ENCODE measurements at regions not wholly inside any gene's neighbourhood (a gene's known extent, or its start where the extent isn't known, plus 50 kb on each side); places are given as distances from the start of the nearest gene placed in this dataset.

DNA sequence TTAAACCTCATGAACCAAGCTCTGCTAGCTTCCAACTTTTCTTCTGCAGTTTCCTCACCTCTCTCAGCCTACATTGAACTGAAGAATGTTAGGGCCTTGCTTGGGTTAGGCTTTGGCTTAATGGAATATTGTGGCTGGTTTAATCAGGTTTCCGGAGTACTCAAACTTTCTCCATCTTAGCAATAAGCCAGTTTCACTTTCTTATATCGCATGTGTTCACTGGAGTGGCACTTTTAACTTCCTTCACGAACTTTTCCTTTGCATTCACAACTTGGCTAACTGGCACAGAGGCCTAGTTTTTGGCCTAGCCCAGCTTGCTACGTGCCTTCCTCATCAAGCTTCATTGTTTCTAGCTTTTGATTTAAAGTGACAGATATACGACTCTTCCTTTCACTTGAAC, 81.0 kb upstream of the MAST4 start:
- ATAC-seq (no peak), DNase-seq (no peak)
- intact Hi-C loops (cut with DNase I), result no loop called here

DNA sequence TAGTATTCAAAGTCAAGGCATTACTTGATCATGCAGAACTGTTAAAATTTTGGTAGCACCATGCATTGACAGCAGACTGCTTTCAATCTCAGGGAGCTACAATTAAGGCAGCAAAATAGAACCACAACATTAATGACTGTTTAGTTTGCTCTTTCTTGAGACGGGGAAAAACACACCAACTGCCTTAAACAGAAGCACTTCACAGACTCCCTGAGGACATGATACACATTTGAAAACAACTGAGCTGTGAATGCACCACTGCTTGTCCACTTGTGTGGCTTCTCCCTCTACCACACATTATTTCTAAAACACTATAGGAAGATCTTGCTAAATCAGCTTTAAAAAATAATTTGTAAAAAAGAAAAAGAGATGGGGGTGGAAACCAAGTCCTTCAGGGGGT, 79.6 kb upstream of the MAST4 start:
- intact Hi-C loops (cut with DNase I), result no loop called here
- DNase-seq (no peak), ATAC-seq (no peak)

DNA sequence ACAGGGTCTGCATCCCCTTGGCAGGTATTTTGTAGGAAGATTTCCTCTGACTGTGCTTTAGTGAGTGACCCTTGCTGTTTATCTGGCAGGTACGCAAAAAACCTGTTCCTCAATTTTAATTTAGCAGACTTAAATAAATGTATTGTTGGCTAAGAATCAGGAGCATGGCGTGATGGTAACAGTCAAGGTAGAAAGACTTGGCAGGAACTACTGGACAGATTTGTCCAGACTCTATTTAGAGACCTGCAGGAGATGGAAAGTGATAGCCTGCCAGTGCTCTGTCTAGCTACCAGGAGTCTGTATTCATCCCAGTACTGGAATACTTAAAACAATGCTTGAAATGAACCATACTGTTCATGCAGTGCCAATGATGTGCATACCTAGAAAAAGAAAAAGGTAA, 78.8 kb upstream of the MAST4 start:
- intact Hi-C loops (cut with DNase I), result no loop called here
- ATAC-seq, result no peak

DNA sequence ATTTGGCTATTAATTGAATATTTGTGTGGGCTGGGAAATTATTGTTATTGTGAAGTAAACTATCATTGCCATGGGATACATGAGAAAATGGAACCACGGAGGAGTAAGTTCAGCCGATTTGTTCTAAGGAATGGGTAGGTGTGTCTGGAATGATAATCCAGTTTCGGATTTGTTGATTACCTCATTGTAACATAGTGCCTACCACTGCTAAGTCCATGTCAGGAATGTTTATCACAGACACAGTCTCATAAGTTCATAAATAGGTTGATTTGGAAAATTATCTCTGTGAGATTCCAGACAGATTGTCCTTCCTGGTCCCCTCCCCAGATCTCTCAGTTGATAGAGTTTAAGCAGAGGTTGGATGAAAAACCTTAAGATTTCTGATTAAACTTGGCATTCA, 78.1 kb upstream of the MAST4 start:
- intact Hi-C loops (cut with DNase I), result no loop called here
- ATAC-seq (peak in 1 of 2 donors; percentile 54), DNase-seq (no peak)

More for the DNA sequence above, 78.8 kb upstream of the MAST4 start:
- DNase-seq, result no peak

DNA sequence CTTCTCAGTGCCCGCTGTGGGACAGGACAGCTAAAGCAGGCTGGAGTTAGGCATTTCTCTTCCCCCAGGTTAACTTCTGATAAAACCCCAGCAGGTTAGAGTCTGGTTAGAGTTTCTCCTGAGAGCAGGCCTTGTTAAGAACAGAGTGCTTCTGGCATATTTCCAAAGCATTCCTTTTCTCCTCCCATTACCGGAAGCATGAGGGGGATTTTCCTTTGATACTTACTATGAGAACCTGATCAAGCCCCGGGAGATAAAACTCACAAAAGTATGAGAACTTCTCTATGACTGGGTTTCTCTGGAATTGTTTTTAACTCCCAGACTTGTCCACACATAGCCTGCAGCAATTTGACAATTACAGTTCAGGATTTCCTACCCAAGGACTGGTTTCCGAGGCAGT, 77.4 kb upstream of the MAST4 start:
- intact Hi-C loops (cut with DNase I), result no loop called here
- no peak for DNase-seq
- peak; percentile 57 to 81 for ATAC-seq

DNA sequence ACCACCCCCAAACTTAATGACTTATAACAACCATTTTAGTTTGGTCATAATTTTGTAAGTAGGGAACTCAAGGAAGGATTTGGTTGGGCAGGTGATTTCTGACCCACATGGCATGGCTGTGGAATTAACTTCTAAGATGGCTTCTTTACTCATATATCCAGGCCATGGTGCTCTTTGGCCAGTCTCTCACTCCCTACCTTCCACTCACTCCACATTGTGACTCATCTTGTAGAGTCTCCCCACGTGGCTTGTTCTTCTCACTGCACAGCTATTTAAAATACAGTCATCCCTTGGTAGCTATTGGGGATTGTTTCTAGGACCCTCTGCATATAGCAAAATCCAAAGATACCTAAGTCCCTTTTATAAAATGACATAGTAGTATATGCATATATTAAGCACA, 76.6 kb upstream of the MAST4 start:
- DNase-seq (no peak), ATAC-seq (no peak)
- intact Hi-C loops (cut with DNase I), result no loop called here

DNA sequence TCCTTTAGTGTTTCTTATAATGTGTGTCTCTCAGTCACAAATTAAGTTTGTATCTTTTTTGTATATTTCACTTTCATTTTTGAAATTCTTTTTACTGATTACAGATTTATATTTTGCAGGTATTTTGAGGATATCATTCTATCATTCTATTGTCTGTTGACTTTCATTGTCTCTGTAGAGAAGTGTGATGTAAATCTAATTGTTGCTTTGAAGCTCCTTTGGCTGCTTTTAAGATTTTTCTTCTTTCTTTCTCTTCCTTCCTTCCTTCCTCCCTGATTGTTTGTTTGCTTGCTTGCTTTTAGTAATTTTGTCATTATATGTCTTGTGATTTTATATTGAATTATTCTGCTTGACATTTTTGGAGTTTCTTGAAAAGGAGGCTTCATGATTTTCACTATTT, 75.3 kb upstream of the MAST4 start:
- ATAC-seq, result no peak
- intact Hi-C loops (cut with DNase I), result no loop called here
- no peak for DNase-seq

DNA sequence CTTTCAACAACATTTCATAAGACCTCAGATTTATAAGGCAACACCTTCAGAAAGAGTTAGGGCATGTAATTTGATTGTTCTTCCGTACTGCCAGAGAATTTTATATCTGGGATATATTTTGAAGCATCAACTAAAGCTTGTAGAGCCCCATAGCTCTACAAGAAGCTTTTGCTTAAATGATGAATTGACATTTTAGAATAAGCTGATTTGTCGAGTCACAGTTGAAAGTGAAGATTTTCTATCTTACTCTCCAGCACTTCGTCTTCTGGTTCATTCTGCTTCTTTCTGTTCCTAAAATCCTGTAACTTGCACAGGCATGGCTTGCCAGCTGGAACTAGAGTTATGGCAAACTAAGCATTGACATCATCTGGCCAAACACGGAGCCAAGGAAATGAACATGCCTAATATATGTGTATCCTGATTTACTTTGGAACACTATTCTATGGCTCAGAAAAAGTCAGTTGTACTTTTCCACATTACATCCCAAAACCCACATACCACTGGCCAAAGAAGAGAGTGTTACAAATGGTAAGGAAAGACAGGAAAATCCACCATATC, 68.6 kb upstream of the MAST4 start:
- no peak for ATAC-seq
- DNase-seq, result no peak
- intact Hi-C loops (cut with DNase I), result no loop called here

DNA sequence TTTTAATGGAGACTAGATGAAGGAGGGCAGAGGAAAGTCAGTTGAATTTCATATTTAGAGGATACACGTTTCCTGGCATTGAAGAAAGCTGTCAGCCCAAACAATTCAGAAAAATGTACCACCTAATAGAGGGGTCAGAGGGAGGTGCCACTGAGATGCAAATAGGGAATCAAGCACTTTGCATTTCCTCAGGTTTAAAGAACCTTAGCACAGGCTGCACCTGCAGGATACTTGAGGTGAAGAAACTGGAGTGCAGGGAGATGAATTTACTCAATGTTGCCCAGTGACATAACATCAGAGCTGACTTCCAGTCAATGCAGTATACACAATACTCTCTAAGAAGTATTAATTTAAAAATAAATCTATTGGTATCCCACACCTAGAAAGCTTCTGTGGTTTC, 67.0 kb upstream of the MAST4 start:
- ATAC-seq (no peak), DNase-seq (no peak)
- intact Hi-C loops (cut with DNase I), result no loop called here

DNA sequence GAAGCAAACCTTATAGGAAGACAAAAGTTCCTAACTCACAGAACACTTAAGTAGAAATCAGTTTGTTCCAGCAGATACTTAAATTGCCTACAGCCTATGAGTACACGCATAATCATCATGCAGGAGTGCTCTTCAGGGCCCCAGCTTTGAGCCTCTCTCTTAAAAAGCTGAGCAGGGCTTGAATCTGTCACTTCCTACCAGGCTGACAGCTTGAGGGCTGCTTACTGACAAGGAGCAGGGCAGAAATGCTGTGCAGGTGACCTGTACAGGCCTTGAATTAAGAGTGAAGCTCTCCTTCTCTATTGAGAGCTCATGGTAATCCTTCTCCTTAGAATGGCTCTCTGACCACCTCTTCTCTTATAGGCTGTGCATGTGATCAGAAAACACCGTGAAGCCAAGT, 66.5 kb upstream of the MAST4 start:
- peak in 1 of 2 donors; percentile 35 for ATAC-seq
- no peak for DNase-seq
- intact Hi-C loops (cut with DNase I), result no loop called here

DNA sequence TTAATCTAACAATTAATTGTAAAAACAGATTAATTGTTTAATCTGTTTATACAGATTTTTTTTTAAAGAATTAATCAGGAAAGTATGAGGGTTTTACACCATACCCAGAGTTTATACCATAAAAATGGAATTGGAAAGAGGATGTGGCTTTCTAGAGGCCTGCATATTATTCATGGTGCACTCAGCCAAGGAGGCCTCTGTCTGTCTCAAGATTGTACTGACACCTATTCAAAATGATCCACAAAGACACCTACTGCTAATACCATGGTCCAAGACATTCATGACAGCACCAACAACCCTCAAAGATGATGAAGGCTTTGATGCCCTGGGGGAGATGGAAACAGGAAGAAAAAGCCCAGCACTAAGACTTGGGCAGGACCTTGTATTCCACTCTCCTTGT, 58.1 kb upstream of the MAST4 start:
- DNase-seq, result no peak
- intact Hi-C loops (cut with DNase I), result no loop called here
- no peak for ATAC-seq

DNA sequence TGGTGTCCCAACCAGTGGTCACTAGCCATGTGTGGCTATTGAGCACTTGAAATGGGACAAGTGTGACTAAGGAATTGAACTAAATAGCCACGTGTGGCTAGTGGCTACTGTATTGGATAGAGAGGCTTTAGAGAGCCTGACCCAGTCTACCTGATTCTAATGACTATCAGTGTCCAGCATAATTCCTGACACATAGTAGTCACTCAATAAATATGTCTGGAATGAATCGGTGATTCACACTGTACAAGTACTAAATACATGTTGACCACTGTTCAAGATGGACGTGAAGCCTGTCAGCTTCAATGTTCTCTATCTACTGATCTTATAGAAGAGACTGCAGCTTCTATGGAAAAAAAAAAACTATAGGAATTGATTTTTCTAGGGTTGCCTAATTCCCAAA, 57.7 kb upstream of the MAST4 start:
- ATAC-seq, result no peak
- intact Hi-C loops (cut with DNase I), result no loop called here
- no peak for DNase-seq

DNA sequence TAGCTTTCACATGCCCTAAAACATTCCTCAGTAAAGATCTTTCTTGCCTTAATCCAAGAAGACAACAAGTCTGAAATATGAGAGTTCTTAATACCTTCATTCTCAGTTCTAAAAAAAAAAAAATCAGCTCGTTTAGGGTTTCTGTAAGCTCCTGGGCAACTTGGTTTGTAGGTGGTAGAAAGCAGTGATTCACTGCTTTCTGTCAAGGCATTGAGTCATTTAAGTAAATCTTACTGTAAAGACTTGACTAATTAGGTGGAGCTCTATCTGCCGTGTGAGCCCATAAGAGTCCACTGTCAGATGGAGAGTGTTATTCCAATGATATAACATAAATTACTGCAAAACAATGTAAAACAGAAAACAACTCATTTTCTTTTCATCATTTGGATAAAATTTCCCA, 56.1 kb upstream of the MAST4 start:
- intact Hi-C loops (cut with DNase I), result no loop called here
- ATAC-seq (peak in 1 of 2 donors; percentile 58), DNase-seq (no peak)

DNA sequence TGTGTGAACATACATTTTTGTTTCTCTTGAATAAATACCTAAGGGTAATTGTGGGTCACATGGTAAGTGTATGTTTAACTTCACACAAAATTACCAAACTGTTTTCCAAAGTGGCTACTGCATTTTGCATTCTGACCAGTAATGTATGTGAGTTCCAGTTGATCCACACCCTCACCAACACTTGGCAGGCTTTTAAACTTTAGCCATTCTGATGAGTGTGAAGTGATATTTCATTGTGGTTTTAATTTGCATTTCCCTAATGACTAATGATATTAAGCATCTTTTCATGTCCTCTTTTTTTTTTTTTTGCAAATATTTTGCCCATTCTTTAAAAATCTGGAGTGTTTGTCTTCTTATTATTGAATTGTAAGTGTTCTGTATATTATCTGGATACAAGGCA, 53.5 kb upstream of the MAST4 start:
- ATAC-seq, result no peak
- intact Hi-C loops (cut with DNase I), result no loop called here
- DNase-seq, result no peak
